ENCODE measurements at regions not wholly inside any gene's neighbourhood (a gene's known extent, or its start where the extent isn't known, plus 50 kb on each side); places are given as distances from the start of the nearest gene placed in this dataset.

DNA sequence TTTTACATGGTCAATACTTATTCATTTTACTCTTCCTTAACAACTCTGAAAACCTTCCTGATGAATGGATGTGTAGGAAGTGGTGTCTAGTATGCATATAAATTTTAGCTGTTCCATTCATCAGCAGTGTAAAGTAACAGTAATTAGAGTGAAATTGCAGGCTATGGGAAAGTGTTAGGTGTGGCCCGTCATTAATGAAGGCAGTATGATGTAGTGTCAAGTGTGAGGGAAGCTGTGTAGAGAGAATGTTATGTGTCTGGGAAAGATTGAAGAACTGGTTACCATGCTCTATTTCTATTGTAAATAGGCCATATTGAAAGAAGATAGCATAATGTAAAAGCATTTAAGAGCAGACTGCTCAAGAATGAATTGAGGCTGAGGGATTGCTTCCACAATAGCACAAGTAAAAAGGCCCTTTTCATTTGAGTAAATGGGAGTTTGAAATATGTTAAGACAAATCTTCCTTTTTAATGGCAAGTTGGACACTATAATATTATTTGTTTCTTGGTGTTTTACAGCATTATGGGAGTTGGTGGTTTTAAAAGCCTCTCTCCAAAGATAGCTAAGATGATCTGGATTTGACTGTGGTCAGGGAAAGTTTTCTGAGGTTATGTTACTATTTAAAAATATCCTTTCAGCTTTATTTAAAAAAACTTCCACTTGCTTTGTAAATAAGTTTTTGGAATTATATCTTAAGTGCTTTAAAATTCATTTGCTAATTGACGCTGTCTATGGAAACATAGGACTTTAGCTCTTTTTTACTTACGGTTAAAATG is 401.0 kb upstream of the ZEB2 start:
- POLR2A ChIA-PET (ENCODE audit: unreplicated experiment), result no interaction called here
- H2AFZ ChIP-seq (ENCODE audit: low read length), result no peak overlapping the region
- no peaks in the 10 kb centered on the region for H3K27me3 ChIP-seq (ENCODE audit: low read length)
- TF ChIP-seq, protein P1, sequence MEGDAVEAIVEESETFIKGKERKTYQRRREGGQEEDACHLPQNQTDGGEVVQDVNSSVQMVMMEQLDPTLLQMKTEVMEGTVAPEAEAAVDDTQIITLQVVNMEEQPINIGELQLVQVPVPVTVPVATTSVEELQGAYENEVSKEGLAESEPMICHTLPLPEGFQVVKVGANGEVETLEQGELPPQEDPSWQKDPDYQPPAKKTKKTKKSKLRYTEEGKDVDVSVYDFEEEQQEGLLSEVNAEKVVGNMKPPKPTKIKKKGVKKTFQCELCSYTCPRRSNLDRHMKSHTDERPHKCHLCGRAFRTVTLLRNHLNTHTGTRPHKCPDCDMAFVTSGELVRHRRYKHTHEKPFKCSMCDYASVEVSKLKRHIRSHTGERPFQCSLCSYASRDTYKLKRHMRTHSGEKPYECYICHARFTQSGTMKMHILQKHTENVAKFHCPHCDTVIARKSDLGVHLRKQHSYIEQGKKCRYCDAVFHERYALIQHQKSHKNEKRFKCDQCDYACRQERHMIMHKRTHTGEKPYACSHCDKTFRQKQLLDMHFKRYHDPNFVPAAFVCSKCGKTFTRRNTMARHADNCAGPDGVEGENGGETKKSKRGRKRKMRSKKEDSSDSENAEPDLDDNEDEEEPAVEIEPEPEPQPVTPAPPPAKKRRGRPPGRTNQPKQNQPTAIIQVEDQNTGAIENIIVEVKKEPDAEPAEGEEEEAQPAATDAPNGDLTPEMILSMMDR (conservative IDR thresholded peaks at IDR 0.05; ENCODE audit: low read depth, low read length), result no peak
- no peak for TF ChIP-seq EZH2 (IDR thresholded peaks at IDR 0.05; ENCODE audit: low read length, unreplicated experiment)
- H3K79me2 ChIP-seq (ENCODE audit: low read length), result no peaks in the 10 kb centered on the region
- CTCF ChIA-PET, result no interaction called here
- no peaks in the 10 kb centered on the region for H3K36me3 ChIP-seq (ENCODE audit: low read depth, low read length)
- no peak overlapping the region for H3K27ac ChIP-seq (ENCODE audit: low read length)
- H4K20me1 ChIP-seq (ENCODE audit: low read length), result no peaks in the 10 kb centered on the region
- no peaks in the 10 kb centered on the region for H3K9me2 ChIP-seq (replicated peaks; ENCODE audit: low read length)
- H3K4me3 ChIP-seq (ENCODE audit: low read length), result no peak overlapping the region
- no peaks in the 10 kb centered on the region for H3K9me3 ChIP-seq (ENCODE audit: low read length)
- H3K9ac ChIP-seq (ENCODE audit: low read length), result no peak overlapping the region
- no peaks in the 10 kb centered on the region for H3F3A ChIP-seq (ENCODE audit: low read length, unreplicated experiment)
- intact Hi-C loops (cut with micrococcal nuclease), result no loop called here
- no peaks in the 10 kb centered on the region for H3K4me1 ChIP-seq (ENCODE audit: insufficient read depth, low read length)
- ATAC-seq (no peak), DNase-seq (no peak)
- no TSS peak for BruUV-seq (replicated peaks)
- no peak overlapping the region for H3K4me2 ChIP-seq (ENCODE audit: low read length)

DNA sequence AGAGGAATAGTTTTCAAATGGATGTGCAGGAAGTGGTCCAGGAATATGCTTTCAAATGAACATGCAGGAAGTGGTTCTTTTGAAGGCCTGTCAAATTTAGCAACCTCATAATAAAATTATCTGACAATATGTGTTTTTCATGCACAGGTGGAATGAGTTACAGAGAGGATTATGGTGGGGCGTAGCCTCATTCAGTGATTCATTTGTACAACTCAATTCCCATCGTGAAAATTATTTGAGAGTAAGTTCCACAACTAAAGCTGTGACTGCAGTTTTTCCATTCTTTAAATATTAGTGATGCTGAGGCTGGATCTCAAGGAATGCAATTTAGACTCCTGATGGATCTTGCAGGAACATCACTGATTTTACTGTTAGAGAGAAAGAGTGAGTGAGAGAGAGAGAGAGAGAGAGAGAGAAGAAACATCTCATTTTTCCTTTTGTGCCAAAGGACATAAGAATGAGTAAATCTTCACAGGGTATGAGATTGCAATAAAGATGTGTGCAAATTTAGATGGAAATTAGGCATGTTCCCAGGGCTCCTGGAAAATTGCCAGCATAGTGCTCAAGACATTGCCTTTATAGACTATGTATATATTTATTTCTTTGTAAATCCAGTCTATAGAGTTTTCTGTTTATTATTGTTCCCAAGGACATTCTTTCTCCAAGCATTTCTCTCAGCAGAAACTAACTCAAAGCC is 394.9 kb upstream of the ZEB2 start:
- Histone ChIP-seq H3K36me3 (ENCODE audit: low read depth, low read length) (no peaks in the 10 kb centered on the region), H3K27me3 (ENCODE audit: low read length) (no peaks in the 10 kb centered on the region), H3K4me3 (ENCODE audit: low read length) (no peak overlapping the region), H3K9me3 (ENCODE audit: low read length) (no peaks in the 10 kb centered on the region), H2AFZ (ENCODE audit: low read length) (no peak overlapping the region), H3K27ac (ENCODE audit: low read length) (no peak overlapping the region), H3K9ac (ENCODE audit: low read length) (no peak overlapping the region), H3K79me2 (ENCODE audit: low read length) (no peaks in the 10 kb centered on the region), H3F3A (ENCODE audit: low read length, unreplicated experiment) (no peaks in the 10 kb centered on the region), H3K9me2 (replicated peaks; ENCODE audit: low read length) (no peaks in the 10 kb centered on the region), H3K4me2 (ENCODE audit: low read length) (no peak overlapping the region), H4K20me1 (ENCODE audit: low read length) (no peaks in the 10 kb centered on the region), H3K4me1 (ENCODE audit: insufficient read depth, low read length) (no peaks in the 10 kb centered on the region)
- DNase-seq (no peak), ATAC-seq (no peak)
- TF ChIP-seq EZH2 (IDR thresholded peaks at IDR 0.05; ENCODE audit: low read length, unreplicated experiment) (no peak), EZH2phosphoT487 (IDR thresholded peaks at IDR 0.05; ENCODE audit: borderline replicate concordance, low read length) (no peak)
- TF ChIP-seq, protein P1 (conservative IDR thresholded peaks at IDR 0.05; ENCODE audit: low read depth, low read length), result no peak
- ChIA-PET CTCF (no interaction called here), POLR2A (ENCODE audit: unreplicated experiment) (no interaction called here)
- intact Hi-C loops (cut with micrococcal nuclease), result no loop called here
- BruUV-seq (replicated peaks), result no TSS peak

DNA sequence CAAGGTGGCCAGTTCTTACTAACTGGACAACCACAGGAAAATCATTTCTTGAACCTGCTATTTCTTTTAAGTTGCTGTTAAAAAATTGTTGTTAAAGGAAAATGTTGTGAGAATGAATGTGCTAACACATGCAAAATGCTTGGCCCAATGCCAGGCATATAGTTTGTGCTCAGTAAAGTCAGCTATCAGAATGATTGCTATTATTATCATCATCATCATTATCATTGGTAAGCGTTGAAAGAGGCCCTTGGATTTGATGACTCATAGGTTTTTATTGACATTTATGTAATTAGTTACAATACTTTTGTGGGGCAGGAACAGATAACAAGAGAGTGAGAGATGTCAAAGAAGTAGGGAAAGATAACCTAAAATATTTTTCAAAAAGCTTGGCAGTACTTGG is 394.2 kb upstream of the ZEB2 start:
- no peak for ATAC-seq
- H3F3A ChIP-seq (ENCODE audit: low read length, unreplicated experiment), result no peaks in the 10 kb centered on the region
- no peak overlapping the region for H3K9ac ChIP-seq (ENCODE audit: low read length)
- no peak overlapping the region for H3K4me3 ChIP-seq (ENCODE audit: low read length)
- TF ChIP-seq, protein P1 (conservative IDR thresholded peaks at IDR 0.05; ENCODE audit: low read depth, low read length), result no peak
- TF ChIP-seq EZH2 (IDR thresholded peaks at IDR 0.05; ENCODE audit: low read length, unreplicated experiment), result no peak
- TF ChIP-seq EZH2phosphoT487 (IDR thresholded peaks at IDR 0.05; ENCODE audit: borderline replicate concordance, low read length), result no peak
- DNase-seq, result no peak
- no peaks in the 10 kb centered on the region for H4K20me1 ChIP-seq (ENCODE audit: low read length)
- H3K36me3 ChIP-seq (ENCODE audit: low read depth, low read length), result no peaks in the 10 kb centered on the region
- ChIA-PET CTCF (no interaction called here), POLR2A (ENCODE audit: unreplicated experiment) (no interaction called here)
- no peak overlapping the region for H3K27ac ChIP-seq (ENCODE audit: low read length)
- no peak overlapping the region for H2AFZ ChIP-seq (ENCODE audit: low read length)
- no peaks in the 10 kb centered on the region for H3K79me2 ChIP-seq (ENCODE audit: low read length)
- intact Hi-C loops (cut with micrococcal nuclease), result no loop called here
- no TSS peak for BruUV-seq (replicated peaks)
- no peaks in the 10 kb centered on the region for H3K27me3 ChIP-seq (ENCODE audit: low read length)
- H3K4me2 ChIP-seq (ENCODE audit: low read length), result no peak overlapping the region
- H3K9me3 ChIP-seq (ENCODE audit: low read length), result no peaks in the 10 kb centered on the region
- H3K9me2 ChIP-seq (replicated peaks; ENCODE audit: low read length), result no peaks in the 10 kb centered on the region
- H3K4me1 ChIP-seq (ENCODE audit: insufficient read depth, low read length), result no peaks in the 10 kb centered on the region

All from PC-3 (cell line).